Left cardiac atrium (tissue), 4 donors: ENCODE measurements at regions not wholly inside any gene's neighbourhood (a gene's known extent, or its start where the extent isn't known, plus 50 kb on each side); places are given as distances from the start of the nearest gene placed in this dataset.
A peak's percentile ranks its signal among the peaks of the same experiment; 100 is the strongest.
"Not testable (repeated sequence)": the region's sequence is repeated elsewhere in the genome, so short reads cannot be mapped to it uniquely, and the experiment has no call there.

Experiments
- ATAC-seq, 2 donors: fragments of 200-7000 bp; cut with Tn5 transposase; one replicate each; pipeline ENCODE4 v1.9.1; 2020; ENCODE audit warnings: mild to moderate bottlenecking in 2 of 2, moderate library complexity in 2 of 2
- DNase-seq: peaks from one replicate; pipeline ENCODE4 v3.0.0-alpha.2; 2020
- intact Hi-C, 2 donors: fragments of 100-400 bp; cut with DNase I; formaldehyde crosslinking; loops; one replicate each; pipeline versions ENCODE4 v1.14.1 to v1.15.1; 2022 to 2023
- donor health status: DM: no; HTN: yes; CAD: no.
- donor health status: DM: no; HTN: yes; CAD: no; lungs with severe emphysema.
- donor health status: DM: yes; HTN: yes; CAD: no.
- donor health status: Dilated cardiomyopathy.

- intact Hi-C loops: no loop called here
- DNase-seq (no peak), ATAC-seq (peak; percentile 19 to 41)
Observed at GRCh38 chr5:15133456-15133965, 261.9 kb upstream of the ANKH start.

- ATAC-seq: peak in 1 of 2 donors; percentile 23
- intact Hi-C loops: no loop called here
Observed at GRCh38 chr5:15132816-15133405, 261.3 kb upstream of the ANKH start.

GRCh38 chr5:15131909-15132308 lies 260.3 kb upstream of the ANKH start:
- DNase-seq: no peak
- intact Hi-C loops: no loop called here
- ATAC-seq: no peak

More at GRCh38 chr5:15132816-15133405, 261.3 kb upstream of the ANKH start:
- DNase-seq: no peak

GRCh38 chr5:15124871-15125568 lies 253.4 kb upstream of the ANKH start:
- intact Hi-C loops: no loop called here
- DNase-seq (no peak), ATAC-seq (no peak)

- no peak for DNase-seq
- no peak for ATAC-seq
- intact Hi-C loops: no loop called here
Observed at GRCh38 chr5:15124461-15124860, 252.9 kb upstream of the ANKH start.

- intact Hi-C loops: no loop called here
- no peak for DNase-seq
- ATAC-seq: no peak
Observed at GRCh38 chr5:15117688-15118087, 246.1 kb upstream of the ANKH start.

- intact Hi-C loops: no loop called here
- ATAC-seq (peak in 1 of 2 donors; percentile 22), DNase-seq (no peak)
Observed at GRCh38 chr5:15116996-15117395, 245.4 kb upstream of the ANKH start.

GRCh38 chr5:15106530-15107283 lies 235.1 kb upstream of the ANKH start:
- ATAC-seq (peak in 1 of 2 donors; percentile 60), DNase-seq (no peak)
- intact Hi-C loops: loop anchor here in 1 of 2 donors (10.0 kb wide), 1 partner anchor 718 kb away; no protein-coding TSS in a partner anchor

- peak; percentile 70 to 82 for ATAC-seq
- intact Hi-C loops: loop anchor here in 1 of 2 donors (10.0 kb wide), 1 partner anchor 719 kb away; no protein-coding TSS in a partner anchor
- DNase-seq: peak; percentile 32
Observed at GRCh38 chr5:15105799-15106393, 234.3 kb upstream of the ANKH start.

GRCh38 chr5:15103864-15104263 lies 232.3 kb upstream of the ANKH start:
- intact Hi-C loops: loop anchor here in 1 of 2 donors (10.0 kb wide), 1 partner anchor 721 kb away; no protein-coding TSS in a partner anchor
- no peak for DNase-seq
- ATAC-seq: no peak

GRCh38 chr5:15103130-15103529 lies 231.6 kb upstream of the ANKH start:
- intact Hi-C loops: loop anchor here in 1 of 2 donors (10.0 kb wide), 1 partner anchor 722 kb away; no protein-coding TSS in a partner anchor

GRCh38 chr5:15097552-15097951 lies 226.0 kb upstream of the ANKH start:
- intact Hi-C loops: no loop called here
- DNase-seq (no peak), ATAC-seq (no peak)

More at GRCh38 chr5:15103130-15103529, 231.6 kb upstream of the ANKH start:
- DNase-seq (no peak), ATAC-seq (peak in 1 of 2 donors; percentile 38)

- ATAC-seq, DNase-seq, intact Hi-C loops: not testable (repeated sequence)
Observed at GRCh38 chr5:15096686-15097085, 225.1 kb upstream of the ANKH start.

- ATAC-seq (no peak), DNase-seq (no peak)
- intact Hi-C loops: no loop called here
Observed at GRCh38 chr5:15092801-15093200, 221.2 kb upstream of the ANKH start.

- DNase-seq (no peak), ATAC-seq (no peak)
- intact Hi-C loops: no loop called here
Observed at GRCh38 chr5:15085671-15086070, 214.1 kb upstream of the ANKH start.

- ATAC-seq (no peak), DNase-seq (no peak)
- intact Hi-C loops: no loop called here
Observed at GRCh38 chr5:15082096-15082495, 210.5 kb upstream of the ANKH start.

GRCh38 chr5:15080219-15080618 lies 208.6 kb upstream of the ANKH start:
- no peak for ATAC-seq
- no peak for DNase-seq
- intact Hi-C loops: no loop called here

- DNase-seq (no peak), ATAC-seq (no peak)
- intact Hi-C loops: no loop called here
Observed at GRCh38 chr5:15079566-15079965, 208.0 kb upstream of the ANKH start.

- intact Hi-C loops: no loop called here
- DNase-seq (no peak), ATAC-seq (no peak)
Observed at GRCh38 chr5:15074651-15075050, 203.1 kb upstream of the ANKH start.
